Endodermal cell (in vitro differentiated cells): ENCODE measurements at regions not wholly inside any gene's neighbourhood (a gene's known extent, or its start where the extent isn't known, plus 50 kb on each side); places are given as distances from the start of the nearest gene placed in this dataset.
A peak's percentile ranks its signal among the peaks of the same experiment; 100 is the strongest.

Experiments
- DNase-seq: peaks from one replicate; pipeline ENCODE4 v3.0.0-alpha.2; 2017
- H3K27ac ChIP-seq: 2 replicates; pipeline ENCODE4 v1.5.1; 2013; ENCODE audit warnings: mild to moderate bottlenecking, low read depth, low read length, moderate library complexity
- H3K27me3 ChIP-seq: 2 replicates; pipeline ENCODE4 v1.6.1; 2013; ENCODE audit warnings: mild to moderate bottlenecking, low read length, moderate library complexity; ENCODE audit not compliant: insufficient read depth, control insufficient read depth, poor library complexity, severe bottlenecking
- H3K36me3 ChIP-seq: 2 replicates; pipeline ENCODE4 v1.7.0; 2013; ENCODE audit warnings: mild to moderate bottlenecking, low read length, moderate library complexity; ENCODE audit not compliant: control insufficient read depth, insufficient read depth
- H3K4me1 ChIP-seq: one replicate; pipeline ENCODE4 v1.7.0; 2013; ENCODE audit warnings: low read length; ENCODE audit not compliant: control insufficient read depth, insufficient read depth
- H3K4me3 ChIP-seq: 2 replicates; pipeline ENCODE4 v1.5.1; 2013; ENCODE audit warnings: mild to moderate bottlenecking, low read length, moderate library complexity
- H3K9ac ChIP-seq: 2 replicates; pipeline ENCODE4 v1.6.1; 2013; ENCODE audit warnings: mild to moderate bottlenecking, low read length, moderate library complexity; ENCODE audit not compliant: poor library complexity, severe bottlenecking; ENCODE audit errors: extremely low read depth
- H3K9me3 ChIP-seq: 2 replicates; pipeline ENCODE4 v1.6.1; 2013; ENCODE audit warnings: mild to moderate bottlenecking, low read length, moderate library complexity; ENCODE audit not compliant: control insufficient read depth
- H3K27ac Mint-ChIP-seq: 2 replicates; pipeline ENCODE4 v1.8.0; 2020; ENCODE audit warnings: mixed read lengths
- H3K27me3 Mint-ChIP-seq: 2 replicates; pipeline ENCODE4 v1.8.0; 2021; ENCODE audit warnings: mild to moderate bottlenecking, mixed read lengths; ENCODE audit not compliant: insufficient read depth
- H3K36me3 Mint-ChIP-seq: 2 replicates; pipeline ENCODE4 v1.8.0; 2020; ENCODE audit warnings: low read depth, mixed read lengths
- H3K4me1 Mint-ChIP-seq: 2 replicates; pipeline ENCODE4 v1.8.0; 2020; ENCODE audit warnings: mixed read lengths
- H3K4me3 Mint-ChIP-seq: 2 replicates; pipeline ENCODE4 v1.8.0; 2020; ENCODE audit warnings: mild to moderate bottlenecking, moderate library complexity, mixed read lengths
- H3K9me3 Mint-ChIP-seq: 2 replicates; pipeline ENCODE4 v1.8.0; 2020; ENCODE audit warnings: mild to moderate bottlenecking, mixed read lengths
- WGBS, 2 experiments: methylation state at CpG; one replicate each; pipeline versions ENCODE4 v1.1.5 to v1.1.7; 2013; ENCODE audit warnings: missing lambda C conversion rate in 2 of 2, mixed read lengths in 1 of 2; ENCODE audit not compliant: insufficient coverage in 1 of 2, insufficient read length in 1 of 2; 5-methylcytosine and 5-hydroxymethylcytosine counted together
- TF ChIP-seq, protein P1 (sequence below): fragments of 200-600 bp; sonication (generic); conservative IDR thresholded peaks from 2 replicates; pipeline ENCODE4 v1.5.0; 2021; ENCODE audit warnings: antibody characterized with exemption, mild to moderate bottlenecking

DNA sequence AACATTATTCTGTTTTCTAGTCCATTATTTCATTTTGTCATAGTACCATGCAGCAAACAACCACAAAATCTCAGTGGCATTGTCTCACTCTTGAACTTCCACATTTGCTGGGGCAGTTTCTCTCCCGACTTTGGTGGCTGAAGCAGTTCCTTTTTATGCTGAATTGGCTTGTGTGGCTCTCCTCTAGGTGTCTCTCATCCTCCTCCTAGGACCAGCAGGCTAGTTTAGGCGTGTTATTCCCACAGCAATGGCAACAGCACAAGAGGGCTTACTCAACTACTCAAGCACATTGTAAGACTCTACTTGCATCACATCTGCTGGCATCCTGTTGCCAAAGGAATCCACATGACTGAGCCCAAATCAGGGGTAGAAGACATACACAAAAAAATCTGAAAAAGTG, 201.8 kb upstream of the KCNH8 start:
- no peak overlapping the region for H3K27ac Mint-ChIP-seq
- Histone ChIP-seq H3K27ac (no peak overlapping the region), H3K4me3 (no peak overlapping the region), H3K9ac (no peak overlapping the region), H3K27me3 (no peaks in the 10 kb centered on the region), H3K4me1 (no peaks in the 10 kb centered on the region), H3K36me3 (no peaks in the 10 kb centered on the region), H3K9me3 (peaks cover 6% of the 10 kb centered on the region)
- DNase-seq = peak; percentile 60
- H3K4me3 Mint-ChIP-seq = no peak overlapping the region
- H3K36me3 Mint-ChIP-seq = no peaks in the 10 kb centered on the region
- 60% methylated on average over 2 of the region's 2 CpGs; no CpG with 5 or more reads in 1 of the 2 experiments for WGBS, 2 experiments
- no peaks in the 10 kb centered on the region for H3K27me3 Mint-ChIP-seq
- H3K9me3 Mint-ChIP-seq = peaks cover 11% of the 10 kb centered on the region
- H3K4me1 Mint-ChIP-seq = peaks cover 13% of the 10 kb centered on the region
- TF ChIP-seq, protein P1, sequence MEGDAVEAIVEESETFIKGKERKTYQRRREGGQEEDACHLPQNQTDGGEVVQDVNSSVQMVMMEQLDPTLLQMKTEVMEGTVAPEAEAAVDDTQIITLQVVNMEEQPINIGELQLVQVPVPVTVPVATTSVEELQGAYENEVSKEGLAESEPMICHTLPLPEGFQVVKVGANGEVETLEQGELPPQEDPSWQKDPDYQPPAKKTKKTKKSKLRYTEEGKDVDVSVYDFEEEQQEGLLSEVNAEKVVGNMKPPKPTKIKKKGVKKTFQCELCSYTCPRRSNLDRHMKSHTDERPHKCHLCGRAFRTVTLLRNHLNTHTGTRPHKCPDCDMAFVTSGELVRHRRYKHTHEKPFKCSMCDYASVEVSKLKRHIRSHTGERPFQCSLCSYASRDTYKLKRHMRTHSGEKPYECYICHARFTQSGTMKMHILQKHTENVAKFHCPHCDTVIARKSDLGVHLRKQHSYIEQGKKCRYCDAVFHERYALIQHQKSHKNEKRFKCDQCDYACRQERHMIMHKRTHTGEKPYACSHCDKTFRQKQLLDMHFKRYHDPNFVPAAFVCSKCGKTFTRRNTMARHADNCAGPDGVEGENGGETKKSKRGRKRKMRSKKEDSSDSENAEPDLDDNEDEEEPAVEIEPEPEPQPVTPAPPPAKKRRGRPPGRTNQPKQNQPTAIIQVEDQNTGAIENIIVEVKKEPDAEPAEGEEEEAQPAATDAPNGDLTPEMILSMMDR = peak; percentile 52

DNA sequence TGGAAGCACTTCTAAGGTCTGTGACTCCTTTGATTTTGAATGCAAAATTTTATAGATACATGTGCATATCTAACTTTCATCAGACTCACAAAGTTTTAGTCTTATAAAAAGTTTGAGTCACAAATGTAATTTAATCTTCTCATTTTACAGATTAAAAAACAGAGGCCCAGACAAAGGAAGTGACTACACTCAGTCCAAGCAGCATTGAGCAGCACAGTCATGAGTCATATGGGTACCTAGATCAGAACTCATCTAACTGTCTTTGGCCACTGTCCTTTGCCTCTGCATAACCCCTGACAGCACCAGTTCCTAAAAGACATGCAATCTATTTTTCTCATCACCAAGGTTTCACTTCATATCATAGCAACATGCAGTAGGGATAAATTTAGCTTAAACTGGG, 210.7 kb upstream of the KCNH8 start:
- Mint-ChIP-seq H3K4me1 (no peaks in the 10 kb centered on the region), H3K27me3 (no peaks in the 10 kb centered on the region), H3K4me3 (no peak overlapping the region), H3K9me3 (peaks cover 5% of the 10 kb centered on the region), H3K27ac (no peak overlapping the region), H3K36me3 (no peaks in the 10 kb centered on the region)
- no peaks in the 10 kb centered on the region for H3K27me3 ChIP-seq
- H3K9me3 ChIP-seq = no peaks in the 10 kb centered on the region
- no peaks in the 10 kb centered on the region for H3K36me3 ChIP-seq
- no peak for DNase-seq
- H3K4me1 ChIP-seq = no peaks in the 10 kb centered on the region
- H3K4me3 ChIP-seq = no peak overlapping the region
- H3K27ac ChIP-seq = no peak overlapping the region
- TF ChIP-seq, protein P1 = no peak
- no peak overlapping the region for H3K9ac ChIP-seq

DNA sequence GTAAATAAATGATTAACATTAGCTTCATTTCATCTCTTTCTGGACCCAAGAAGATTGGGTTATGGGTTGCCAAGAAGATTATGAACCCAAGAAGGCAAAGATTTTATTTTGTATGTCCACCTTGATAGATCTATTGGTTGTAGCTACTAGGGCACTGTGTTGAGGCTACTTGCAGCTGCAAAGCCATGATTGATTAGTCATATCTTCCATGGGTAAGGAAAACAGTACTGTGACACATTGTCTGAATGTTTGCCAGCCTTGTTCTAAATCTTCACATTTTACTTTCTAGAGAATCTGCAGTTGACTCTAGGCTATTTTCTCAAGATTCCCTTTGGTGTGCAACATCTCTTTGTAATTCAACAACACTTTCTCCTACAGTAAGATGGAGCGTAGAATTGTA, 229.2 kb upstream of the KCNH8 start:
- TF ChIP-seq, protein P1 = no peak
- Mint-ChIP-seq H3K27ac (no peak overlapping the region), H3K4me3 (no peak overlapping the region), H3K27me3 (no peaks in the 10 kb centered on the region), H3K4me1 (no peaks in the 10 kb centered on the region), H3K36me3 (no peaks in the 10 kb centered on the region), H3K9me3 (no peaks in the 10 kb centered on the region)
- no peaks in the 10 kb centered on the region for H3K9me3 ChIP-seq
- H3K9ac ChIP-seq = no peak overlapping the region
- H3K27ac ChIP-seq = no peak overlapping the region
- H3K4me1 ChIP-seq = no peaks in the 10 kb centered on the region
- WGBS, 2 experiments = 73% methylated on average over 1 of the region's 1 CpG; no CpG with 5 or more reads in 1 of the 2 experiments
- no peaks in the 10 kb centered on the region for H3K27me3 ChIP-seq
- DNase-seq = no peak
- H3K4me3 ChIP-seq = no peak overlapping the region
- no peaks in the 10 kb centered on the region for H3K36me3 ChIP-seq
